Stimulated activated CD4-positive, alpha-beta T cell treated with anti-CD3 and anti-CD28 coated beads, Interleukin-12 subunit alpha, Interleukin-12 subunit beta, amount 100 ng/mL, for 4 hours (primary cell): ENCODE measurements at regions not wholly inside any gene's neighbourhood (a gene's known extent, or its start where the extent isn't known, plus 50 kb on each side); places are given as distances from the start of the nearest gene placed in this dataset.
"Not testable (repeated sequence)": the region's sequence is repeated elsewhere in the genome, so short reads cannot be mapped to it uniquely, and the experiment has no call there.

Experiments used
- DNase-seq: peaks from one replicate; pipeline ENCODE4 v3.0.0-alpha.2; 2020

DNA sequence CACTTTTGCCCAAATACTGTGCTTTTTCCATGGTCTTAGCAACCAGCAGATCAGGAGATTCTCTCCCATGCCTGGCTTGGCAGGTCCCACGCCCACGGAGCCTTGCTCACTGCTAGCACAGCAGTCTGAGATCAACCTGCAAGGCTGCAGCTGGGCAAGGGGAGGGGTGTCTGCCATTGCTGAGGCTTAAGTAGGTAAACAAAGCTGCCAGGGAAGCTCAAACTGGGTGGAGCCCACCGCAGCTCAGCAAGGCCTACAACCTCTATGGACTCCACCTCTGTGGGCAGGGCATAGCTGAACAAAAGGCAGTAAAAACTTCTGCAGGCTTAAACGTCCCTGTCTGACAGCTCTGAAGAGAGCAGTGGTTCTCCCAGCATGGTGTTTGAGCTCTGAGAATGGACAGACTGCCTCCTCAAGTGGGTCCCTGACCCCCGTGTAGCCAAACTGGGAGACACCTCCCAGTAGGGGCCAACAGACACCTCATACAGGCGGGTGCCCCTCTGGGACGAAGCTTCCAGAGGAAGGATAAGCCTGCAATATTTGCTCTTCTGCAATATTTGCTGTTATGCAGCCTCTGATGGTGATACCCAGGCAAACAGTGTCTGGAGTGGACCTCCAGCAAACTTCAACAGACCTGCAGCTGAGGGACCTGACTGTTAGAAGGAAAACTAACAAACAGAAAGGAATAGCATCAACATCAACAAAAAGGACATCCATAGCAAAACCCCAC, 132.8 kb upstream of the STARD13 start:
- DNase-seq = not testable (repeated sequence)

DNA sequence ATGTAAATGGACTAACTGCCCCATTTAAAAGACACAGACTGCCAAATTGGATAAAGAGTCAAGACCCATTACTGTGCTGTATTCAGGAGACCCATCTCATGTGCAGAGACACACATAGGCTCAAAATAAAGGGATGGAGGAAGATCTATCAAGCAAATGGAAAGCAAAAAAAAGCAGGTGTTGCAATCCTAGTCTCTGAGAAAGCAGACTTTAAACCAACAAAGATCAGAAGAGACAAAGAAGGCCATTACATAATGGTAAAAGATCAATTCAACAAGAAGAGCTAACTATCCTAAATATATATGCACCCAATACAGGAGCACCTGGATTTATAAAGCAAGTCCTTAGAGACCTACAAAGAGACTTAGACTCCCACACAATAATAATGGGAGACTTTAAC, 134.6 kb upstream of the STARD13 start:
- not testable (repeated sequence) for DNase-seq

DNA sequence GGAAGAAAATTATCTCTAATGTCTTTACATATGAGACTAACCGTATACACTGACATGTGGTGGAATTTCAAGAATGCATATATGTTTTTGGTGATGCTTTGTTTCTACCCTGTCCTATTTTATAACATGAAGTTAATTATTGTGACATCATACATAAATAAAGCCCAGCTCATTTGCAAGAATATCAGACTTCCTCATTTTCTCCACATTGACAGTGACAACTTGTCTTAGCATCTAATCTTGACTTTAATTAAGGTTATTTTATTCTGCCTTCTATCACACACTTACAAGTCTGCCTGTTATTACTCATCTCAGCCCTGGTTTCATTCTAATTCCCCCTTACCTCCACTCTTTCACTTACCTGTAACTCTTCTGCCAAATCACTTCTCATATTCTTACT, 140.6 kb upstream of the STARD13 start:
- DNase-seq = no peak

DNA sequence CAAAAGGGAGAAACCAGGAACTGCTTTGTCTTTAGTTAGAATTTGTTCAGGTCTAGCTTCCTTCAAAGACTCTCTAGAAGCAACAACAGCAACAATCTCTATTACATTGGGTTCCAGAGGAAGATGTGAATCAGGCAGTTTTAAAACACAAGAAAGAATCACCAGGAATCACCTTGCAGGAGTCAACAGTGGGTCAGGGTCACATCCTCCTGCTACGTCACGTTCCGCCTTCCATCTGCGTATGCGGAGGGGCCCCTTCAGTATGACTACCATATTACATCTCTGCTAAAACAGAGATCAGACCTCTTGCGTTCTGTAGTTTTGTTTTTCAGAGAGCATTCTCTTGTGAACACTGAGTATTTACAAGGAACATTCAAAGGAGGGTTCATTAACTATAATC, 147.8 kb upstream of the STARD13 start:
- no peak for DNase-seq

DNA sequence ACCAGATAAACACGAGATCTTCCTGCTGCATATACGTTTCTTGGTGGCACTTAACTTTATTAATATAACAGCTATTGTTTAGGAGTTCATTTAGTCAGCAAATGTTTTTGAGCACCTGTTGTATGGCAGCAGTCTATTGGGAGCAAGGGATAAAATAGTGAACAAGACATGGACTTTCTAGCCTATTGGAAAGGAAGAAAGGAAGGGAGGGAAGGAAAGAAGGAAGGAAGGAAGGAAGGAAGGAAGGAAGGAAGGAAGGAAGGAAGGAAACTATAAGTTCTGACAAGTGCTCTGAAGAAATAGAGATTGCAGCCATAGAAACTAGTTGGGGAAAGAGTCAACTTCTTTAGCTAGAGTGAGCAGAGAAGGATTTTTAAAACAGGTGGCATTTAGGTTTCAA, 149.1 kb upstream of the STARD13 start:
- DNase-seq = no peak

DNA sequence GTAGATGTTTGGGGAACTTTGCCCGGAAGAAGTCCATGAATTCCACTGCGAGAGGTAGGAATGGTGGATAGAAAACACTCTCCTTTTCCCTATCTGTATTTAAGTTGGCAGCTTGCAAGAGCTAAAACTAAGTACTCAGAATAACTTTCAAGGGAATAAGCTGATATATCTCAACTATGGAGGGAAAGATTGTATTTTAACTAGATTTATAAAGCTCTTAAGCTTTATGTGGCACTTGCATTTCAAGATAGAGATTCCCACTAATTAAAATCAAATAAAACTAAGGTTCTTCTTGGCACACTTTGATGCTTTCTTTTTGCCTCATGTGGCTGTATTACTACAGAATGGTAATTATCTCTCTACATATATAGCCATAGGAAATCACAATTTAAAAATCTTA, 149.7 kb upstream of the STARD13 start:
- DNase-seq = no peak

DNA sequence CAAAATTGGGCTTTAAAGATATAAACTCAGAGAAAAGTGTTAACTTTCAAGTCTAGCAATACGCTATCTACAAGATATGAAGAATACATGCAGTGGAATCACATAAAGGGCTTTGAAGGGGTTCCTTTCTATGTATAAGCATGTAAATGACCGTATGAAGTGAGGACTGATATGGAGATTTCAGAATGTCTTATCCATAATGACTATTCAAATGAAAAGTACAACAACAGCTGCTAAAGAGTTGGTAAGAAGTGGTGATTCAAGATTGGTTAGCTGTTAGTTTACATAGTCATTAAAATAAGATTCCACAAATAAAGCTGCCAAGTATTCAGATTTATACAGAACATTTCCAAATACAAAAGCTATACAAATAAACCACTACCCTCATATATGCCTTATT, 153.4 kb upstream of the STARD13 start:
- DNase-seq = no peak

DNA sequence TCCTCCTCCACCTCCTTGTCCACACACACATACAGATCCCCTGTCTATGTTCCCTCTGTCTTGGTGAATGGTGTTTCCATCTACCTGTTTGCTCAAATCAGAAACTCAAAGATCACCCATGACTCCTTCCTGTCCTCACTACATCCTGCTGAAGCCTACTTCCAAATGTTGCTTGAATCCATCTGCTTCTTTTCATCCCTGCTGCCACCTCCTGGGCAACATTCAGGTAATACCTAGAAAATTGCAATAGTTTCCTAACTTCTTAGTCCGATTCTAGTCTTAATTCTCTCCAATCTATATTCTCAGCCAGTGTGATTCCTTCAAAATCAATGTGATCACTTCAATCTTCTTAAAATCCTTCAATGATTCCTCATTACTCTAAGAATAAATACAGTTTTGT, 155.5 kb upstream of the STARD13 start:
- no peak for DNase-seq

DNA sequence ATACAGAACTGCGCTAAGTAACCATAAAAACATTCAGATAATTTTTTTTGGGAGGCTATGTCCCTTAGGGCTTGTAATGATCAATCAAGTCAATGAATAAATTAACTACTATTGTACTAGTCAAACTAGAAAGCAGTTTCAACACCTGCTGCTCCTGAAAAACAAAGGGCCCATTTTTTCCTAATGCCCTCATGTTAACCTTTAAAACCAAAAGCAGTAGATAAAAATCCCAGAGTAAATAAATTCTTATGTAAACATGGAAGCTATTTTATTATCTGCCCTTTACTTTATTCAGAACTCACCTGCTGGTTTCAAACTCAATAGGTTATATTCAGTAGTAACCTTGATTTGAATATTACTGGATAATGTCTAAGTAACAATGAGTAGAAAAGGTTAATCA, 159.5 kb upstream of the STARD13 start:
- DNase-seq = no peak

DNA sequence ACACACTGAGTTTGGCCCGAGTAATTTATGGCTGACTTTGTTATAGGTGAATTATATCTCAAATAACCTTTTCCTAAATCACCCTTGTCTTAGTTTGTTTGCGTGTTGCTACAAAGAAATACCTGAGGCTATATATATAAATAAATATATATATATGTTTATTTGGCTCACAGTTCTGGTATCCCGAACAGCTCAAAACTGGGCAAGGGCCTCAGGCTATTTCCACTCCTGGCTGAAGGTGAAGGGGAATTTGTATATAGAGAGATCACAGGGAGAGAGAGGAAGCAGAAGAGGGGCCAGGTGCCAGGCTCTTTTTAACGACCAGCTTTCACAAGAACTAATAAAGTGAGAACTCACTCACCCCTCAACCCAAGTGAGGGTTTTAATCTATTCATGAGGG, 159.9 kb upstream of the STARD13 start:
- no peak for DNase-seq

DNA sequence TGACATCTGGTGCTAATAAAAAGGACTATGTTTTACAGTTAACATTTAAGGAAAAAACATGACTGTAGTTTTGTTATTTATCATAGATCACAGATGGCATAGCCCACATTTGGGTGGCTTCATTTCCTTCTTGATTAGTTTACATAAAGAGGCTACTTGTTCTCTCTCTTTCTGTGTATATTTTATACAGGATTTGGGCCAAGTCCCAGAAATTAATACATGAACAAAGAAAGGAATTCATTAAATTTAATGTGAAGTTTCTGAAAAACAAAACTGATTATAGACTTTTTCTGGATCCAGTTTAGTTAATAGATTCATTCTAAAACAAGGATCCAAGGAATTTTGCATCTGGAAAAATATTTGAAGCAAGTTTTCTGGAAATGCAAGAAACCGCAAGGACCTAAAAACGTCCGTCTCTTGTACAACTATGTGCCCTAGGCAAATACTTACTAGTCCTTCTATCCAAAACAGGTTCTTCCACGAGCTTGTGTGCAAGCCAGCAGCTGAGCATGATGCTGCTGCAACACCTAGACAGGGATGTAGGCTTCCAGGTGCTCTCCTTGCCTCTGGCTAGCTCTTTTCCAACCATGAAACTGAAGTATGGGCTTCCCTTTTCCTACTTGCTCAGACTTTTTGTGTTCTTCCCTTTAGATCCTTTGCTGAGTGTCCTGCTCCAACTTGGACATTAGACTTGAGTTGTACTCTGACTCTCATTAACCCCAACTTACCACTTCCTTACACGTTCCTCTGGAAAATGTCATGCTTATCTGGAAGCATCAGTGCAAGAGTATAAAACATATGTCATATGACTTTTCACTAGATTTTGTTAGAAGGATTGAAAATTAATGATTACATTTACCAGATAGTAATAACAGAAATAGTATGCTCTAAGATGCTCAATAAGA, 161.5 kb upstream of the STARD13 start:
- no peak for DNase-seq

DNA sequence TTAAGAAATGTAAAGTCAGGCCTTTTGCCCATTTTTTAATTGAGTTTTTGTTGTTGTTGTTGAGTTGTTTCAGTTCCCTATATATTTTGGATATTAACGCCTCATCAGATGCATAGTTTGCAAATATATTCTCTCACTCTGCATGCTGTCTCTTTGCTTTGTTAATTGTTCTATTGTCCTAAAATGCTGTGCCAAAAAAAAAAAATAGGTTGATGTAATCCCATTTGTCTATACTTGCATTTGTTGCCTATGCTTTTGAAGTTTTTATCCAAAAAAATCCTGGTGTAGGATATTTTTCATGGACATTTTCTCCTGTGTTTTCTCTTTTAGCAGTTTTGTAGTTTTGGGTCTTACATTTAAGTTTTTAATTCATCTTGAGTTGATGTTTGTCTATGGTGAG, 163.3 kb upstream of the STARD13 start:
- DNase-seq = no peak

DNA sequence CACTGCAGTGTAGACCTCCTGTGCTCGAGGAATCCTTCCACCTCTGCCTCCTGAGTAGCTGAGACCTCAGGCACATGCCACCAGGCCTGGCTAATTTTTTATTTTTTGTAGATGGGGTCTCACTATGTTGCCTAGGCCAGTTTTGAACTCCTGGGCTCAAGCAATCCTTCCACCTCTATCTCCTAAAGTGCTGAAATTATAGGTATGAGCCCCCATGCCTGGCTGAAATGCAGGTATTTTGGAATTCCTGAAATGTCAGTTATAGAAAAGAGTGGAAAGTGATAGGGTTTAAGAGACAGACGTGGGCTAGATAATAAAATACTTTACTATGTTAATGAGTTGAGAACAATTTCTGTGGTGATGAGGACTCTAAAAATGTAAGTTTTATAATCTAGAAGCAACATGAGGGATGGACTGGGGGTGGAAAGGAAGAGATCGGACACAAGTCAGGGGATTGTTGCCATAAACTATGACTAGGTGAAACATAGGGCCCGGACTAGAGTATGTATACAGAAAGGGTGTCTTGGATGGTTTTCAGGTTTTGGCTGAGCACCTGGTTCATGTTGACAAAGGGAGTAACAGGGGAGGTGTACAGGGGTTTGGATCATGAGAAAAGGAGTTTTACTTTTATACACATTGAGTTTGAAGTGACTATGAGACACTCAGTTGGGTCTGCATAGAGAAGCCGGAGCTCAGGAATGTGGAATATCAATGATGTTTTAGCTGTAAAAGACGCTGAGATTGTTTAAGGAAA, 165.6 kb upstream of the STARD13 start:
- DNase-seq = no peak

DNA sequence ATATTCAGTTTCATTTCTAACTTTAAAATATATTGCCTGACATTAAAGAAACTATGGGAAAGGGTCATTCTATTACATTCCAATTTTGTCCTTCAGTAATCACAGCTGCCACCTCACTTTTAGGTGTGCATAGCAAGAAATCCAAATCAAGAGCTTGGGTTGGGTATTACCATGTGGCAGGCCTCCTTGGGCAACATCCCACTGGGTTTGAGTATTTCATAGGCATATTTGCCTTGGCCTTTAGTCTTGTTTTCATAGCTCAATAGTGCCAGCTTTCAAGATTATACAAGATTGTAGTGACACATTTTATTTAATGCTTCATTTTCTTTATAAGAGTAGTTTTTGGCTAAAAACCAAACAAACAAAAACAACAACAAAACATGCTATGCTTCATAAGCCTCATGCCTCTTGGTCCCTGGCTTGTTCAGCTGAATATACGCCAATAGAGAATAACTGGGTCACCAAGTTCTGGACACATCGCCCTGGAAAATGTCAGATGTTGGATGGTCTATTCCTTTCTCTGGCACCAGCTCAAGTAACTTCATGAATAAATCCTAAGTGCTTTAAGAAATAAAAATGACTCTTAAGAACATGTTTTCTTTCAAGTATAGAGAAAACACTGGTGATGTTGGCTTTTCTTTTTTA, 167.4 kb upstream of the STARD13 start:
- DNase-seq = no peak

DNA sequence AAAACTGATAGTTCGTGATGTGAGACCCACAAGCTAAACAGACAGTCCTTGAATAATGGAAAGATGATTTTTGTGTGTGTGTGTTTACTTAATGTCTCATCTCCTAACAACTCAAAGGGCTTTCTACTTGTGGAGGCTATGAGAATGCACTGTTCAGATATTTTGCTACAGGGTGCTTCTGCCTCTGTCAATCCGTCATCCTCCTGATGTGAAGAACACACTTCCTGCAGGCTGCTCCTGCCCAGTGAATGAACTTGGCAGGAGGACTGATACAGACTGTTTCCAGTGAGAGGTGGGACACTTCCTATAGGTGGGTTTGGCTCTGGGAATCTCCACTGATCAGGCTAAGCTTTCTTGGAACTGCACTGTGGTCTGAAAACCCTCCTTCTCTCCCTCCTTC, 168.4 kb upstream of the STARD13 start:
- DNase-seq = no peak

DNA sequence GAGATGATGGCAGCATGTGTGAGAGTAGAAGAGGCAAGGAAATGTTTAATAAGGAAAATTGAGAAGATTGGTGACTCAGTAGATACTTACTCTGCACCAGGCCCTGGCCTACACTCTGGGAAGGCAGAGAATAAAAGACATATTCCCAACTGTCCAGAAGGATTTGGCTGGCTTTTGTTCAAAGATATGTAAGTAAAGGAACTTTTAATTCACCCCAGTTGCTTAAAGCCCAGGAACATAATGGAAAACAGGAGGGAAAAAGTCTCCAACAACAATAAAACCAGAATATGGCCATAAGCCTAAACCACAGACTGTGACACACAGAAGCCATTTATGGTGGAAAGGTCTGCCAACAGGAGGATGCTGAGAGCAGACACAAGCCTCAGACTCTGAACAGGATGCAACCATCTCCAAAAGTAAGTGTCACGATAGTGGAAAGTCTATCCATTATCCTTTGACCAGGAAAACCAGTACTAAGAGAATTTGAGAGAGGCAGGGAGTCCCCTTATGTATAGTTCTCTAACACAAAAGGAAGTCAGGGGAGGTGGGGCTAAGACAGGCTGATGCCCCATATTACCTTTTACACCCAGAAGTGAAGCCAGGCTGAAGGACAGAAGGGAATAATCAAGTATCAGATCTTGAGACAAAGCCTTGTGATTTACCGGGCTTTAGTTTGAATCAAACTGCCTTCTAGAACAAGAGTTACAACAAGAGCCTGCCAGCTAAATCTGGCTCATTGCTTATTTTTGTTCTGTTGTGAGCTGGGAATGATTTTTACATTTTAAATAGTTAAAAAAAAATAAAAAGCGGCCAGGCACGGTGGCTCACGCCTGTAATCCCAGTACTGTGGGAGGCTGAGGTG, 169.5 kb upstream of the STARD13 start:
- no peak for DNase-seq

DNA sequence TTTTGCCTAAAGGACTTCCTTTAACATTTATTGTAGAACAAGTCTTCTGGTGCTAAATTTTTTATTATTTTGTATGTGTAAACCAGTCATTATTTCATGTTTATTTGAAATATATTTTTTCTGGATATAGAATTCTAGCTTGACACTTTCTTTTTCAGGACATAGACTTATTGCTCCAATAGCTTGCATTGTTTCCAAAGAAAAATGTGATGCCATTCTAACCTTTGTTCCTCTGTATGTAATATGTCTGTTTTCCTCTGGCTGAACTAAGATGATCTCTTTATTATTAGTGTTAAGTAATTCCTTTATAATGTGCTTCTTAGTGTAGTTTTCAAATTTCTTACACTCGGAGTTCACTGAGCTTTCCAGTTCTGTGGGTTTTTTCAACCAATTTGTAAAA, 174.1 kb upstream of the STARD13 start:
- no peak for DNase-seq

DNA sequence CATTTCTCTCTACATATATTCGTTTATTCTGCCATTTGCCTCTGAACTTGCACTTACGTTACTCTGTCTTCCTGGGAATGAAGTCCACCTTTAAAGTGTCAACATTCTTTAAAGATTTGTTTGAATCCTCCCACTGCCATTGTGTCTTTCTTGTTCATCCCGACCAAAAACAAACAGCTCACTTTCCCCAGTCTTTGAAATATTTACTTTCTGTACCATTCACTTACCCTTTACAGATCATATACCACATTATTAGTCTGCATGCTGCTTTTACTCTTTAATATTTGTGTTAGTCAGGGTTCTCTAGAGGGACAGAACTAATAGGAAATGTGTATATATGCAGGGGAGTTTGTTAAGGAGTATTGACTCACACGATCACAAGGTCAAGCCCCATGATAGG, 176.6 kb upstream of the STARD13 start:
- DNase-seq = no peak

DNA sequence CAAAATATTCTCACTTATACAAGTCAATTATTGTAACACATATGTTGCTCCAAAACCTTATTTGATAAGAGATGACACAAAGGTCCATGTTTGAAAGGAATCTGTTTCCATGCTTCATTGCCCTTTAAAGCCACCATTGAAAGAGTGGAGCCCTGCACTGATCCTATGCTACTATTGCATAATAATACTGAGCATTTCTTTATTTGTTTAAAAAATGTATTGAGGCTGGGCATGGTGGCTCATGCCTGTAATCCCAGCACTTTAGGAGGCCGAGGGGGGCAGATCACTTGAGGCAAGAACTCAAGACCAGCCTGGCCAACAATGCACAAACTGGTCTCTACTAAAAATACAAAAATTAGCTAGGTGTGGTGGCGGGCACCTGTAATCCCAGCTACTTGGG, 178.8 kb upstream of the STARD13 start:
- DNase-seq = no peak

DNA sequence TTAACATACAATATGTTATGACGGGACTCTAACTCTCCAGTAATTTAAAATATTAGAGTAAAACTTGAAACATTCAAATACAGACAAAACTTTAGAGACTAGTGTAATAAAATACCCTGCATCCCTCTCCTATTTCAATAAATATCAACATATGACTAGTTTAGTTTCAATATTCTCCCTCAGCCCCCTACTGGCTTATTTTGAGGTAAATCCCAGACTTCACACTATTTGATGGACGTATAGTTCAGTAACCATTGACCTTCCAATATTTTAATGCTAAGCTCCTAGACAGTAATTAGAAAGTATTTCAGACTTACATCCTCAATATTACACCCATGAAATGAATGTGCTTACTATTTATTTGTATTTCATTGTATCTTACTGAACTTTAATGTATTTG, 180.7 kb upstream of the STARD13 start:
- DNase-seq = no peak

DNA sequence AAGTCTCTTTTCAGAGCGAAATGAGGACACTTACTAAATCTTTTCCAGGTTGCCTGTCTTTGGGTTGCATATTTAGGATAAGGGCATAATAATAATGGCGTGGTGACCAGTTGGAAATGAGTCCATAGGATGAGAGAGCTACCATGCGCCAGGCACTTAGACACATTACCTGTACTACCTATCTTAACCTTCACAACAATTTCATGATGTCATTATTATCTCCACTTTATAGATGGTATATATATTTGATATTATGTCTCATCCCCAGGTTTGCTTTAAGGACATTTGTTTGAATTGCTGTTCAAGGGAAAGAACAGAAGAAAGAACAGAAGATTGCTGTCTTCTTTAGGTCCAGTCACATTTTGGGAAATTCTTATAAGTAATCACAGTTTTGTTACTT, 182.0 kb upstream of the STARD13 start:
- DNase-seq = no peak

DNA sequence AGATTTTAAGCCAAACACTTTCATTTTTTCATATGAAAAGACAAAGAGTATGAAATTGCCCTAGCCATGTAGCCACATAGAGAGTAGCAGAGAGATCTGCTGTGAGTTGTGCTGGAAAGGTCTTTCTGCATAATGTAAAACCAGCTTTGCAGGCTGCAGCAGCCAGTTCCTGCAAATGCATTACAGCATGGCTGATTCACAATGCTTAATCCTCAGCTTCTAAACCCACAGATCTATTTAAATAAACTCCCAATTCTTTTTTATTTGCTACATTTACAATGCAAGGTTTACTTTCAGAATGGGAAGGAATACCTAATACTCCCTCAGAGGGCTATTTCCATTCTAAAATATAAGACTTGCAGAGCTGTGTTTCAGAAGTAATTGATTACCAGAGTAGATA, 185.6 kb upstream of the STARD13 start:
- DNase-seq = no peak
